PC-3 (cell line): ENCODE measurements at regions not wholly inside any gene's neighbourhood (a gene's known extent, or its start where the extent isn't known, plus 50 kb on each side); places are given as distances from the start of the nearest gene placed in this dataset.

ENCODE experiments used
- CTCF ChIP-seq: fragments of 300-600 bp; sonication (generic); conservative IDR thresholded peaks from 2 replicates; pipeline ENCODE4 v1.5.1; 2017; ENCODE audit warnings: antibody characterized with exemption, low read depth, mild to moderate bottlenecking, low read length
- EZH2phosphoT487 ChIP-seq: fragments of 300-600 bp; sonication (generic); IDR thresholded peaks from 2 replicates; pipeline ENCODE4 v1.6.1; 2018; ENCODE audit warnings: mild to moderate bottlenecking, antibody characterized with exemption, low read length, borderline replicate concordance

- TF ChIP-seq CTCF (no peak), EZH2phosphoT487 (no peak)
These were observed 80.5 kb downstream of the SNX5 start for GRCh38 chr20:17888044-17888443.
